Ascending aorta (tissue), 2 donors: ENCODE measurements at regions not wholly inside any gene's neighbourhood (a gene's known extent, or its start where the extent isn't known, plus 50 kb on each side); places are given as distances from the start of the nearest gene placed in this dataset.

ENCODE experiments used
- DNase-seq, 2 donors: peaks; one replicate each; pipeline ENCODE4 v3.0.0-alpha.2; 2019; ENCODE audit warnings: low spot score in 2 of 2
- H3K27ac ChIP-seq, 2 donors: fragments of 200-600 bp; sonication (generic); one replicate each; pipeline ENCODE4 v1.5.1; 2016 to 2017; ENCODE audit warnings: mild to moderate bottlenecking in 1 of 2
- H3K27me3 ChIP-seq: fragments of 200-600 bp; sonication (generic); one replicate; pipeline ENCODE4 v1.5.1; 2017
- H3K36me3 ChIP-seq, 2 donors: fragments of 200-600 bp; sonication (generic); one replicate each; pipeline ENCODE4 v1.5.1; 2016
- H3K4me1 ChIP-seq, 2 donors: fragments of 200-600 bp; sonication (generic); one replicate each; pipeline ENCODE4 v1.5.1; 2016 to 2017; ENCODE audit warnings: mild to moderate bottlenecking in 1 of 2
- H3K4me3 ChIP-seq, 2 donors: fragments of 200-600 bp; sonication (generic); one replicate each; pipeline ENCODE4 v1.5.1; 2016 to 2017; ENCODE audit warnings: mild to moderate bottlenecking in 1 of 2
- H3K9me3 ChIP-seq, 2 donors: fragments of 200-600 bp; sonication (generic); one replicate each; pipeline ENCODE4 v1.5.1; 2016
- CTCF ChIP-seq, 3 experiments: fragments of 200-600 bp in 2 of 3; fragments of 450-650 bp in 1 of 3; sonication (generic) in 2 of 3; IDR thresholded peaks; one replicate each; pipeline ENCODE4 v1.5.1; 2016 to 2019; ENCODE audit warnings: antibody characterized with exemption in 3 of 3, mild to moderate bottlenecking in 1 of 3, moderate library complexity in 1 of 3
- intact Hi-C: fragments of 100-400 bp; cut with DNase I; formaldehyde crosslinking; loops from one replicate; pipeline ENCODE4 v1.15.1; 2023

GRCh38 chr1:240036526-240036925 is 55.2 kb upstream of the FMN2 start:
- no peak overlapping the region for H3K4me3 ChIP-seq
- H3K27me3 ChIP-seq: no peaks in the 10 kb centered on the region
- no peaks in the 10 kb centered on the region for H3K4me1 ChIP-seq
- intact Hi-C loops: no loop called here
- no peaks in the 10 kb centered on the region for H3K9me3 ChIP-seq
- no peak for TF ChIP-seq CTCF (IDR thresholded peaks at IDR 0.05)
- no peak for DNase-seq
- H3K27ac ChIP-seq: no peak overlapping the region
- no peaks in the 10 kb centered on the region for H3K36me3 ChIP-seq
